ENCODE measurements at regions not wholly inside any gene's neighbourhood (a gene's known extent, or its start where the extent isn't known, plus 50 kb on each side); places are given as distances from the start of the nearest gene placed in this dataset.

DNA sequence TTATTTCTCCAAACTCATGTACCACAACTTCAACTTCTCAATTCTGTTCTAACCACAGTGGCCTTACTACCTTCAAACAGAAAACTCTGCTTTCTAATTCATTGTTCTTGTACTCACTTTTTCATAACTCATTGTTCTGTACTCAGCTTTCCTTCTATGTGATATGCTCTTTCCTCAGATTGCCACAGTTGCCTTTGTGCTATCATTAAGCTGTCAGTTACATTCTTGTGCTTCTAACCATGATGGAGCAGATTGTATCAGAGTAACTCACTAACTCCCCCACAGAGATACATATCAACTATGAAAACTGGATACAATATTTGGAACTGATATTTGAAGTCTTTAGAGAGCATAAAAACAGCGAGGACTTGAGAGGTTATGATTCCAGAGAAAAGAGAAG lies 1213.7 kb downstream of the KCNT2 start:
- TF ChIP-seq, protein P1, sequence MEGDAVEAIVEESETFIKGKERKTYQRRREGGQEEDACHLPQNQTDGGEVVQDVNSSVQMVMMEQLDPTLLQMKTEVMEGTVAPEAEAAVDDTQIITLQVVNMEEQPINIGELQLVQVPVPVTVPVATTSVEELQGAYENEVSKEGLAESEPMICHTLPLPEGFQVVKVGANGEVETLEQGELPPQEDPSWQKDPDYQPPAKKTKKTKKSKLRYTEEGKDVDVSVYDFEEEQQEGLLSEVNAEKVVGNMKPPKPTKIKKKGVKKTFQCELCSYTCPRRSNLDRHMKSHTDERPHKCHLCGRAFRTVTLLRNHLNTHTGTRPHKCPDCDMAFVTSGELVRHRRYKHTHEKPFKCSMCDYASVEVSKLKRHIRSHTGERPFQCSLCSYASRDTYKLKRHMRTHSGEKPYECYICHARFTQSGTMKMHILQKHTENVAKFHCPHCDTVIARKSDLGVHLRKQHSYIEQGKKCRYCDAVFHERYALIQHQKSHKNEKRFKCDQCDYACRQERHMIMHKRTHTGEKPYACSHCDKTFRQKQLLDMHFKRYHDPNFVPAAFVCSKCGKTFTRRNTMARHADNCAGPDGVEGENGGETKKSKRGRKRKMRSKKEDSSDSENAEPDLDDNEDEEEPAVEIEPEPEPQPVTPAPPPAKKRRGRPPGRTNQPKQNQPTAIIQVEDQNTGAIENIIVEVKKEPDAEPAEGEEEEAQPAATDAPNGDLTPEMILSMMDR (IDR thresholded peaks at IDR 0.05; ENCODE audit: borderline replicate concordance, extremely low read depth, low read length, poor library complexity, severe bottlenecking): no peak
- TF ChIP-seq EZH2 (IDR thresholded peaks at IDR 0.05; ENCODE audit: borderline replicate concordance, low read depth, low read length, severe bottlenecking): no peak
